K562 (cell line): ENCODE measurements at regions not wholly inside any gene's neighbourhood (a gene's known extent, or its start where the extent isn't known, plus 50 kb on each side); places are given as distances from the start of the nearest gene placed in this dataset.
"Not testable (repeated sequence)": the region's sequence is repeated elsewhere in the genome, so short reads cannot be mapped to it uniquely, and the experiment has no call there.

ENCODE experiments used
- ARID4B ChIP-seq: sonication (generic); formaldehyde crosslinking; IDR thresholded peaks from 2 replicates; pipeline ENCODE4 v1.8.0; 2022; ENCODE audit warnings: mild to moderate bottlenecking, missing genetic modification reagents
- CREB5 ChIP-seq: fragments of 250-450 bp; sonication (Bioruptor Pico); IDR thresholded peaks from 2 replicates; pipeline ENCODE4 v1.5.0; 2020; ENCODE audit warnings: mild to moderate bottlenecking
- FOXJ2 ChIP-seq: fragments of 200-800 bp; sonication (Bioruptor generic); IDR thresholded peaks from 2 replicates; pipeline ENCODE4 v1.6.1; 2016; ENCODE audit warnings: missing genetic modification characterization, missing compliant biosample characterization
- HCFC1 ChIP-seq: IDR thresholded peaks from 2 replicates; pipeline ENCODE4 v1.6.1; 2012; ENCODE audit warnings: low read depth, low read length, improper control_type of control experiment
- MNT ChIP-seq, 2 experiments: fragments of 450-650 bp; conservative IDR thresholded peaks; 2 replicates each; pipeline ENCODE4 v1.6.1; 2017; ENCODE audit warnings: mild to moderate bottlenecking in 2 of 2, moderate library complexity in 2 of 2
- SMC3 ChIP-seq: conservative IDR thresholded peaks from 2 replicates; pipeline ENCODE4 v1.6.1; 2011; ENCODE audit warnings: low read depth, low read length, improper control_type of control experiment; ENCODE audit not compliant: insufficient read depth
- STAG1 ChIP-seq: sonication (generic); formaldehyde crosslinking; IDR thresholded peaks from 2 replicates; pipeline ENCODE4 v1.5.0; 2020; ENCODE audit warnings: missing genetic modification reagents, borderline replicate concordance
- ZBTB7A ChIP-seq: IDR thresholded peaks from 2 replicates; pipeline ENCODE4 v1.6.1; 2011; ENCODE audit warnings: low read depth, mild to moderate bottlenecking, low read length, moderate library complexity, borderline replicate concordance; ENCODE audit not compliant: control insufficient read depth
- ZNF174 ChIP-seq: fragments of 250-450 bp; sonication (Bioruptor Pico); IDR thresholded peaks from 2 replicates; pipeline ENCODE4 v1.4.0; 2020; ENCODE audit warnings: mild to moderate bottlenecking
- ZNF280A ChIP-seq: fragments of 450-650 bp; IDR thresholded peaks from 2 replicates; pipeline ENCODE4 v1.6.1; 2018; ENCODE audit warnings: mild to moderate bottlenecking, low read depth; ENCODE audit not compliant: partially characterized antibody

GRCh38 chr2:91573018-91573417, 2881.5 kb downstream of the RPIA start:
- not testable (repeated sequence) for TF ChIP-seq HCFC1; FOXJ2 (tag); MNT (conservative IDR thresholded peaks at IDR 0.05); CREB5 (CRISPR knock-in tag); STAG1 (CRISPR knock-in tag); ZBTB7A; ZNF280A; ZNF174 (CRISPR knock-in tag); SMC3; ARID4B (CRISPR knock-in tag)
